Uterus (tissue), 2 donors: ENCODE measurements at regions not wholly inside any gene's neighbourhood (a gene's known extent, or its start where the extent isn't known, plus 50 kb on each side); places are given as distances from the start of the nearest gene placed in this dataset.

Experiments used
- CTCF ChIP-seq, 4 experiments: fragments of 200-600 bp in 2 of 4; fragments of 450-650 bp in 2 of 4; sonication (generic) in 2 of 4; IDR thresholded peaks; one replicate each; pipeline ENCODE4 v1.5.1; 2016 to 2019; ENCODE audit warnings: antibody characterized with exemption in 4 of 4, mild to moderate bottlenecking in 2 of 4, moderate library complexity in 1 of 4
- POLR2A ChIP-seq, 2 donors: fragments of 450-650 bp; IDR thresholded peaks; one replicate each; pipeline ENCODE4 v1.6.1; 2016; ENCODE audit warnings: antibody characterized with exemption in 2 of 2, mild to moderate bottlenecking in 1 of 2, moderate library complexity in 1 of 2

DNA sequence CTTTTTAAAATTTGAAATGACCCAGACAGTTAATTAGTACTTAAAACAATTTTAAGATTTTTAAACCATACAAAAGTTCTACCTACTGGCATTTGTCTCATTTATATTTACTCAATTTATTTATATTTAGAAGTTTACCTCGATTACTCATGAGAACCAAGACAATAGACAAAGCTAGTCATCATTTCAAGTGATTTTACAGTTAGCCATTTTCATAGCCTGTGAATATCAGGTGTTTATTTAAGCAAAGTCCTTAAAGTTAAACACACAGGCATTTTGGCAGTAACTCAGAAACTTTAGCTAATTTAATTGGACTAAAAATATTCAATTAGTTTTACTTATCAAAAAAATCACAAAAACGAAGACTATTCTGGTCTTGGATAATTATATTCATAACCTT is 101.6 kb upstream of the KIF2B start:
- TF ChIP-seq CTCF (IDR thresholded peaks at IDR 0.05) (no peak), POLR2A (IDR thresholded peaks at IDR 0.05) (no peak)
